ENCODE measurements at regions not wholly inside any gene's neighbourhood (a gene's known extent, or its start where the extent isn't known, plus 50 kb on each side); places are given as distances from the start of the nearest gene placed in this dataset.

DNA sequence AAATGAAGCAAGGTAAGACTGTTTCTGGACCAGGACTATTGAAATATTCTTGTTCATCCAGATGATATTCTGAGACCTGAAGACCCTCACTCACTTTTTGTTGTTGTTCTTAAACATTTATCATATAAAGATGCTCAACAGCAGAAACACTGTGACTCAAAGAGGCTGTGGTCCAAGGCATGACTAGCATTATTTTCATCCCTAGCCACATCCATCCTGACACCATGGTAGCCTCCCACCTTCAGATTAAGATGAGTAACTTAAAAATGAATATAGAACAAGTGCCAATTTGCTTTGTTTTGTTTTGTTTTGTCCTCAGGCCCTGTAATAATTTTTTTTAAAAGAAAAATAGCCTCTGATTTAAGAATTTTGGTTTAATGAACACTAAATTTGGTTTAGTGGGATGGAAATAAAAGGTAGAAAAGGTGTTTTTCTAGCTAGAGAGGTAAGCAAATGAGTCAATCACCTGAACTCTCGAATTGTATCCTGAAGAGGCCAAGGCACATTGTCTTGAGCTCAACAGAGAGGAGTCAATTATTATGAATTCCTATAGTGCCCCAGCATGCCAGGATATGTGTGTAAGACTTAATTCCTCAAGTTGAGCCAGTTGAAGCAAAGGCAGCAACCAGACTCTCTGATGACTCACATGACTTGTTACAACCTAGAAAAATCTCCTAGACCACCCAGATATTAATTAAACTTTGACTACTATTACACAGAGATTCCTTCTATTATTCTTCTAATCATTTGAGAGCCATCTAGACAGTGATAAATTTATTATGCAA is 380.1 kb upstream of the TUSC1 start:
- in situ Hi-C loops (cut with HindIII; ENCODE audit: low pct_unique_long_range_greater_than_20kb, low sequenced_read_pairs) (no loop called here), intact Hi-C loops (cut with micrococcal nuclease; ENCODE audit: unreplicated experiment) (no loop called here)
- no TSS peak for BruUV-seq (replicated peaks)
- Histone ChIP-seq H3K4me3 (ENCODE audit: low read depth in 2 of 2, low read length in 2 of 2) (no peak overlapping the region), H3K4me1 (ENCODE audit: control insufficient read depth, insufficient read depth, low read length) (no peaks in the 10 kb centered on the region), H3K9me3 (ENCODE audit: control insufficient read depth, insufficient read depth, low read depth, low read length) (no peaks in the 10 kb centered on the region), H3K36me3 (ENCODE audit: control insufficient read depth, insufficient read depth, low read length) (no peaks in the 10 kb centered on the region), H3K27me3 (ENCODE audit: control insufficient read depth, insufficient read depth, low read length) (no peaks in the 10 kb centered on the region), H3K27ac (ENCODE audit: low read length) (no peak overlapping the region)
- POLR2A ChIA-PET, result no interaction called here
- CTCF ChIA-PET, result no interaction called here
- ATAC-seq, result no peak
- DNase-seq (ENCODE audit: low read depth, low spot score), result no peak
- TF ChIP-seq TCF7L2 (IDR thresholded peaks at IDR 0.05; ENCODE audit: low read depth, low read length) (no peak), SIN3A (IDR thresholded peaks at IDR 0.05; ENCODE audit: borderline replicate concordance, insufficient read depth, low read depth, low read length) (no peak), POLR2AphosphoS5 (IDR thresholded peaks at IDR 0.05; ENCODE audit: low read depth, low read length) (no peak)
- TF ChIP-seq, protein P1, sequence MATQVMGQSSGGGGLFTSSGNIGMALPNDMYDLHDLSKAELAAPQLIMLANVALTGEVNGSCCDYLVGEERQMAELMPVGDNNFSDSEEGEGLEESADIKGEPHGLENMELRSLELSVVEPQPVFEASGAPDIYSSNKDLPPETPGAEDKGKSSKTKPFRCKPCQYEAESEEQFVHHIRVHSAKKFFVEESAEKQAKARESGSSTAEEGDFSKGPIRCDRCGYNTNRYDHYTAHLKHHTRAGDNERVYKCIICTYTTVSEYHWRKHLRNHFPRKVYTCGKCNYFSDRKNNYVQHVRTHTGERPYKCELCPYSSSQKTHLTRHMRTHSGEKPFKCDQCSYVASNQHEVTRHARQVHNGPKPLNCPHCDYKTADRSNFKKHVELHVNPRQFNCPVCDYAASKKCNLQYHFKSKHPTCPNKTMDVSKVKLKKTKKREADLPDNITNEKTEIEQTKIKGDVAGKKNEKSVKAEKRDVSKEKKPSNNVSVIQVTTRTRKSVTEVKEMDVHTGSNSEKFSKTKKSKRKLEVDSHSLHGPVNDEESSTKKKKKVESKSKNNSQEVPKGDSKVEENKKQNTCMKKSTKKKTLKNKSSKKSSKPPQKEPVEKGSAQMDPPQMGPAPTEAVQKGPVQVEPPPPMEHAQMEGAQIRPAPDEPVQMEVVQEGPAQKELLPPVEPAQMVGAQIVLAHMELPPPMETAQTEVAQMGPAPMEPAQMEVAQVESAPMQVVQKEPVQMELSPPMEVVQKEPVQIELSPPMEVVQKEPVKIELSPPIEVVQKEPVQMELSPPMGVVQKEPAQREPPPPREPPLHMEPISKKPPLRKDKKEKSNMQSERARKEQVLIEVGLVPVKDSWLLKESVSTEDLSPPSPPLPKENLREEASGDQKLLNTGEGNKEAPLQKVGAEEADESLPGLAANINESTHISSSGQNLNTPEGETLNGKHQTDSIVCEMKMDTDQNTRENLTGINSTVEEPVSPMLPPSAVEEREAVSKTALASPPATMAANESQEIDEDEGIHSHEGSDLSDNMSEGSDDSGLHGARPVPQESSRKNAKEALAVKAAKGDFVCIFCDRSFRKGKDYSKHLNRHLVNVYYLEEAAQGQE (IDR thresholded peaks at IDR 0.05; ENCODE audit: insufficient read depth in 1 of 2, low read depth in 2 of 2, low read length in 1 of 2), result no peak
- TF ChIP-seq, protein P2, sequence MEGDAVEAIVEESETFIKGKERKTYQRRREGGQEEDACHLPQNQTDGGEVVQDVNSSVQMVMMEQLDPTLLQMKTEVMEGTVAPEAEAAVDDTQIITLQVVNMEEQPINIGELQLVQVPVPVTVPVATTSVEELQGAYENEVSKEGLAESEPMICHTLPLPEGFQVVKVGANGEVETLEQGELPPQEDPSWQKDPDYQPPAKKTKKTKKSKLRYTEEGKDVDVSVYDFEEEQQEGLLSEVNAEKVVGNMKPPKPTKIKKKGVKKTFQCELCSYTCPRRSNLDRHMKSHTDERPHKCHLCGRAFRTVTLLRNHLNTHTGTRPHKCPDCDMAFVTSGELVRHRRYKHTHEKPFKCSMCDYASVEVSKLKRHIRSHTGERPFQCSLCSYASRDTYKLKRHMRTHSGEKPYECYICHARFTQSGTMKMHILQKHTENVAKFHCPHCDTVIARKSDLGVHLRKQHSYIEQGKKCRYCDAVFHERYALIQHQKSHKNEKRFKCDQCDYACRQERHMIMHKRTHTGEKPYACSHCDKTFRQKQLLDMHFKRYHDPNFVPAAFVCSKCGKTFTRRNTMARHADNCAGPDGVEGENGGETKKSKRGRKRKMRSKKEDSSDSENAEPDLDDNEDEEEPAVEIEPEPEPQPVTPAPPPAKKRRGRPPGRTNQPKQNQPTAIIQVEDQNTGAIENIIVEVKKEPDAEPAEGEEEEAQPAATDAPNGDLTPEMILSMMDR (IDR thresholded peaks at IDR 0.05), result no peak

DNA sequence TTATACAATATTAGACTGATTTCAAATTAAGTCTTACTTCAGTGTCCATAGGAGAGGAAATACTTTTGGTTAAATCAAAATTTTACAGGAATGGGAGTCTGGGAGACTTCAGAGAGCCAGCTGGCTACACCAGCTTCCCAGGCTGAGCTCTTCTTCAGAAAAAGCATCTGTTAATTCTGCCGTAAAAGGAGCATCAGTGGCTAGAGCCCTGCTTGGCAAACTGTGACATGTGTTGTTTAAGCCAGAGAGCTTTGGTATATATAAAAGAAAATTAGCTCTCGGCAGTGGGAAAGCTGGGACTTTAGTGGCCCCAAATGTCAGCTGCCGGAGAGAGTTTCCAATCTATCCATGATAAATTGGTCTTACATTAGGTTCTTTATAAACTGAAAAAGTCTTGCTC is 378.8 kb upstream of the TUSC1 start:
- H3K4me1 ChIP-seq (ENCODE audit: control insufficient read depth, insufficient read depth, low read length), result no peaks in the 10 kb centered on the region
- POLR2A ChIA-PET, result no interaction called here
- no peaks in the 10 kb centered on the region for H3K9me3 ChIP-seq (ENCODE audit: control insufficient read depth, insufficient read depth, low read depth, low read length)
- H3K4me3 ChIP-seq (ENCODE audit: low read depth in 2 of 2, low read length in 2 of 2), result no peak overlapping the region
- no peak overlapping the region for H3K27ac ChIP-seq (ENCODE audit: low read length)
- no peak for DNase-seq (ENCODE audit: low read depth, low spot score)
- in situ Hi-C loops (cut with HindIII; ENCODE audit: low pct_unique_long_range_greater_than_20kb, low sequenced_read_pairs), result no loop called here
- H3K27me3 ChIP-seq (ENCODE audit: control insufficient read depth, insufficient read depth, low read length), result no peaks in the 10 kb centered on the region
- ATAC-seq, result no peak
- no TSS peak for BruUV-seq (replicated peaks)
- no peak for TF ChIP-seq POLR2AphosphoS5 (IDR thresholded peaks at IDR 0.05; ENCODE audit: low read depth, low read length)
- TF ChIP-seq, protein P1 (IDR thresholded peaks at IDR 0.05; ENCODE audit: insufficient read depth in 1 of 2, low read depth in 2 of 2, low read length in 1 of 2), result no peak
- TF ChIP-seq TCF7L2 (IDR thresholded peaks at IDR 0.05; ENCODE audit: low read depth, low read length), result no peak
- TF ChIP-seq, protein P2 (IDR thresholded peaks at IDR 0.05), result no peak
- TF ChIP-seq SIN3A (IDR thresholded peaks at IDR 0.05; ENCODE audit: borderline replicate concordance, insufficient read depth, low read depth, low read length), result no peak
- no peaks in the 10 kb centered on the region for H3K36me3 ChIP-seq (ENCODE audit: control insufficient read depth, insufficient read depth, low read length)
- CTCF ChIA-PET, result no interaction called here
- intact Hi-C loops (cut with micrococcal nuclease; ENCODE audit: unreplicated experiment), result no loop called here
